MM.1S (cell line): ENCODE measurements at regions not wholly inside any gene's neighbourhood (a gene's known extent, or its start where the extent isn't known, plus 50 kb on each side); places are given as distances from the start of the nearest gene placed in this dataset.

Source experiments
- DNase-seq: peaks from one replicate; pipeline ENCODE4 v3.0.0-alpha.2; 2015
- H2AFZ ChIP-seq: fragments of 300-600 bp; sonication (generic); 2 replicates; pipeline ENCODE4 v1.6.0; 2016; ENCODE audit warnings: antibody characterized with exemption, low read length
- H3F3A ChIP-seq: fragments of 300-600 bp; sonication (generic); 2 replicates; pipeline ENCODE4 v1.6.1; 2016; ENCODE audit warnings: mild to moderate bottlenecking, antibody characterized with exemption, low read length, moderate library complexity, mixed read lengths; ENCODE audit not compliant: insufficient read depth
- H3K27ac ChIP-seq: fragments of 300-600 bp; sonication (generic); 2 replicates; pipeline ENCODE4 v1.5.1; 2016; ENCODE audit warnings: mild to moderate bottlenecking, low read length
- H3K27me3 ChIP-seq: fragments of 300-600 bp; sonication (generic); replicated peaks from 2 replicates; pipeline ENCODE4 v1.6.0; 2016; ENCODE audit warnings: low read length; ENCODE audit not compliant: insufficient read depth
- H3K36me3 ChIP-seq: fragments of 300-600 bp; sonication (generic); replicated peaks from 2 replicates; pipeline ENCODE4 v1.6.1; 2016; ENCODE audit warnings: mild to moderate bottlenecking, low read length, mixed read lengths; ENCODE audit not compliant: insufficient read depth
- H3K4me1 ChIP-seq: fragments of 300-600 bp; sonication (generic); 2 replicates; pipeline ENCODE4 v1.6.1; 2016; ENCODE audit warnings: low read length, mixed read lengths
- H3K4me2 ChIP-seq: fragments of 300-600 bp; sonication (generic); 2 replicates; pipeline ENCODE4 v1.6.0; 2016; ENCODE audit warnings: low read depth, low read length
- H3K4me3 ChIP-seq: fragments of 300-600 bp; sonication (generic); 2 replicates; pipeline ENCODE4 v1.5.1; 2016; ENCODE audit warnings: low read length, mixed read lengths
- H3K79me2 ChIP-seq: fragments of 300-600 bp; sonication (generic); 2 replicates; pipeline ENCODE4 v1.6.1; 2016; ENCODE audit warnings: mixed run types, low read length, mixed read lengths
- H3K9ac ChIP-seq: fragments of 300-600 bp; sonication (generic); 2 replicates; pipeline ENCODE4 v1.6.1; 2016; ENCODE audit warnings: low read length, mixed read lengths
- H3K9me2 ChIP-seq: fragments of 300-600 bp; sonication (generic); replicated peaks from 2 replicates; pipeline ENCODE4 v1.6.1; 2016; ENCODE audit warnings: mild to moderate bottlenecking, low read length, mixed read lengths; ENCODE audit not compliant: insufficient read depth
- H3K9me3 ChIP-seq: fragments of 300-600 bp; sonication (generic); replicated peaks from 2 replicates; pipeline ENCODE4 v1.6.1; 2016; ENCODE audit warnings: mild to moderate bottlenecking, low read length, mixed read lengths; ENCODE audit not compliant: insufficient read depth
- H4K20me1 ChIP-seq: fragments of 300-600 bp; sonication (generic); 2 replicates; pipeline ENCODE4 v1.6.1; 2016; ENCODE audit warnings: mild to moderate bottlenecking, low read length, moderate library complexity, mixed read lengths; ENCODE audit not compliant: insufficient read depth
- CTCF ChIP-seq: fragments of 300-600 bp; sonication (generic); IDR thresholded peaks from 2 replicates; pipeline ENCODE4 v1.5.1; 2016; ENCODE audit warnings: antibody characterized with exemption, low read length, mixed read lengths
- EZH2 ChIP-seq: fragments of 300-600 bp; sonication (generic); optimal IDR thresholded peaks from 2 replicates; pipeline ENCODE3; 2017; ENCODE audit warnings: low read depth, mild to moderate bottlenecking, antibody characterized with exemption, low read length, mixed read lengths
- EZH2phosphoT487 ChIP-seq: fragments of 300-600 bp; sonication (generic); IDR thresholded peaks from 2 replicates; pipeline ENCODE4 v1.6.1; 2018; ENCODE audit warnings: antibody characterized with exemption, low read length

- no peaks in the 10 kb centered on the region for H3K4me1 ChIP-seq
- no peaks in the 10 kb centered on the region for H3K27me3 ChIP-seq
- H3K27ac ChIP-seq: no peak overlapping the region
- H3K36me3 ChIP-seq: no peaks in the 10 kb centered on the region
- no peaks in the 10 kb centered on the region for H4K20me1 ChIP-seq
- no peak overlapping the region for H3K4me3 ChIP-seq
- H3F3A ChIP-seq: no peaks in the 10 kb centered on the region
- H3K4me2 ChIP-seq: no peak overlapping the region
- DNase-seq: no peak
- H3K79me2 ChIP-seq: no peaks in the 10 kb centered on the region
- TF ChIP-seq EZH2phosphoT487 (no peak), EZH2 (no peak), CTCF (no peak)
- H3K9ac ChIP-seq: no peak overlapping the region
- no peak overlapping the region for H2AFZ ChIP-seq
- H3K9me2 ChIP-seq: no peaks in the 10 kb centered on the region
- no peaks in the 10 kb centered on the region for H3K9me3 ChIP-seq
These were observed 230.3 kb upstream of the SLC14A2 start for GRCh38 chr18:45384962-45385315.

- no peak overlapping the region for H3K4me2 ChIP-seq
- H3K79me2 ChIP-seq: no peaks in the 10 kb centered on the region
- no peaks in the 10 kb centered on the region for H3K36me3 ChIP-seq
- H2AFZ ChIP-seq: no peak overlapping the region
- no peak overlapping the region for H3K4me3 ChIP-seq
- H3K9ac ChIP-seq: no peak overlapping the region
- H3K27ac ChIP-seq: no peak overlapping the region
- no peak for TF ChIP-seq EZH2phosphoT487
- TF ChIP-seq CTCF: peak; percentile 67
- DNase-seq: peak; percentile 10
- no peaks in the 10 kb centered on the region for H3K9me2 ChIP-seq
- no peaks in the 10 kb centered on the region for H3K4me1 ChIP-seq
- H3K27me3 ChIP-seq: no peaks in the 10 kb centered on the region
- H3K9me3 ChIP-seq: no peaks in the 10 kb centered on the region
- no peaks in the 10 kb centered on the region for H3F3A ChIP-seq
- H4K20me1 ChIP-seq: no peaks in the 10 kb centered on the region
These were observed 229.1 kb upstream of the SLC14A2 start for GRCh38 chr18:45386041-45386655.

- H3K36me3 ChIP-seq: no peaks in the 10 kb centered on the region
- H3K4me1 ChIP-seq: no peaks in the 10 kb centered on the region
- TF ChIP-seq CTCF (no peak), EZH2 (no peak), EZH2phosphoT487 (no peak)
These were observed 228.0 kb upstream of the SLC14A2 start for GRCh38 chr18:45387229-45387628.

More at GRCh38 chr18:45387229-45387628, 228.0 kb upstream of the SLC14A2 start:
- H3K9ac ChIP-seq: no peak overlapping the region
- H3K4me2 ChIP-seq: no peak overlapping the region
- DNase-seq: no peak
- no peak overlapping the region for H2AFZ ChIP-seq
- H3K9me3 ChIP-seq: no peaks in the 10 kb centered on the region
- no peaks in the 10 kb centered on the region for H3K27me3 ChIP-seq
- H3K9me2 ChIP-seq: no peaks in the 10 kb centered on the region
- no peaks in the 10 kb centered on the region for H3K79me2 ChIP-seq
- no peak overlapping the region for H3K4me3 ChIP-seq
- no peaks in the 10 kb centered on the region for H4K20me1 ChIP-seq
- H3F3A ChIP-seq: no peaks in the 10 kb centered on the region
- H3K27ac ChIP-seq: no peak overlapping the region
